Brain pericyte (primary cell): ENCODE measurements at regions not wholly inside any gene's neighbourhood (a gene's known extent, or its start where the extent isn't known, plus 50 kb on each side); places are given as distances from the start of the nearest gene placed in this dataset.
A peak's percentile ranks its signal among the peaks of the same experiment; 100 is the strongest.
"Not testable (repeated sequence)": the region's sequence is repeated elsewhere in the genome, so short reads cannot be mapped to it uniquely, and the experiment has no call there.

Source experiments
- DNase-seq: peaks from one replicate; pipeline ENCODE4 v3.0.0-alpha.2; 2012; ENCODE audit warnings: low read depth, low spot score

DNA sequence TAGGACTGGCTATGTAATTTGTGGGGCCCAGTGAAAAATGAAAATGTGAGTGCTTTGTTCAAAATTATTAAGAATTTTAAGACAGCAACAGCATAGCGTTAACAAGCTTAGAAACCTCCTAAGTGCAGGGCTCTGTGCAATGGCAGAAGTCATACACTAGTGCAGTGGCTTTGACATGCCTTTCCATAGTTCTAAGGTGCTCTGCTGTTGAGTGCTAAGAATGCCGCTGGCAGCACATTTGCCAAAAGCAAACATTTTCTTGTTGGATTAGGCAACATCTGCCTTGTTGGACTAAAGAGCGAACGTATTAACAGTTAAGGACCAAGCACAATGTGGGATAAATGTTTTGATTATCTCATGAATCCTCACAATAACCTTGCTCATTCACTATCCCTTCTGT, 244.9 kb upstream of the PDE3A start:
- no peak for DNase-seq

DNA sequence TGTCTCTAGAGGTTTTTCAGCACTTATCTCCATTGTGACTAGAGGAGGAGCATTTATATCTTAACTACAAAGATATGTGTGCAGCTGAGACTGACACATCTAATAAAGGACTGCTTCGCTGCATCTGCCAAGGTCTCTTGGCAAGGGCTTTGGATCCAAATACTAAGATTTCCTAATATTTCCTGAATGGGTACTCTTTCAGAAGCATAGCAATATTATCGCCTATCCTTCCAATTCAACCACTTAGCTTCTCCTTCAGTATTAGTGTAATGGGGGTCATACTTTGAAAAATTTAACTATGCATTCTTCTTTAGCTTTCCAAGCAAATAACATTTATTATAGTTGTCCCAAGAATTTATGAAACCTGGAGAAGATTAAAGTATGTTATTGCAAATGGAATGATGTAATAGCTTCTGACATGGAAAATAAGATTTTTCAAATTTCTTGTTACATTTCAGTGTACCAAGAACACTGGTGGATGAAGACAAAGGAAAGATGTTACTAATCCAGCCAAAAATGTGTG, 243.0 kb upstream of the PDE3A start:
- DNase-seq: no peak

DNA sequence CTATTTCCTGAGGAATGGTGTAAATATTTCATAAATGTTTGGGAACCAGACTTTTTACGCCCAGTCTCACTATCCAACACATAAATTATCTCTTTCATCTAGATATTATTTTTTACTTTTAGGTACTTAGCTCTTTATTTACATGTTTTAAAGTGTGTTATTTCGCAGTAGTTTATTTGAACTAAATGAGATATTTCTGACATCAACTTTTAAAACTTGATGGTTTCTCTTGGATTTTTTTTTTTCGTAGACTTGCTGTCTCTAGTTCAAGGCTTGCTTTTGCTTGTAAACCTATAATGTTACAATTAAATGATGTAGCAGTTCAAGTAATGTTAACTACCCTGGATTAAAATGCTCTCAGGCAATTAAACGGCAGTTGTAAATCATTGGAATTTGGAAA, 241.7 kb upstream of the PDE3A start:
- DNase-seq: no peak

DNA sequence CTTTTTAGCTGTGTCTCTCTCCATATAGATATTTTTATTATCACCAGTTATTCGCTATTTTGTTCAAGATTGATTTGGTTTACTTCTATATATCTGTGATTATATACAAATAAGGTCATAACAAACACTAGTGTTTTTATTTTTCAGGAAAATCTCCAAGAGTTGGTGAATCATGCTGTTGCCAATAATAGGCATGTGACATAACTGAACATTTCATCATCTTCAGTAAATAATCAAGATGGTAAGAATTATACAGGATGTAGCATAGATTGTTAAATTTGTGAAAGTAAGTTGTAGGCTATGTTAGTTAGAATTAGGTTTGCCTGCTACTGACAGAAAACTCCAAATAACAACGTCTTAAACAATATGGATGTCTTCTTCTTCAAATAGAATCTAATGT, 240.9 kb upstream of the PDE3A start:
- no peak for DNase-seq

DNA sequence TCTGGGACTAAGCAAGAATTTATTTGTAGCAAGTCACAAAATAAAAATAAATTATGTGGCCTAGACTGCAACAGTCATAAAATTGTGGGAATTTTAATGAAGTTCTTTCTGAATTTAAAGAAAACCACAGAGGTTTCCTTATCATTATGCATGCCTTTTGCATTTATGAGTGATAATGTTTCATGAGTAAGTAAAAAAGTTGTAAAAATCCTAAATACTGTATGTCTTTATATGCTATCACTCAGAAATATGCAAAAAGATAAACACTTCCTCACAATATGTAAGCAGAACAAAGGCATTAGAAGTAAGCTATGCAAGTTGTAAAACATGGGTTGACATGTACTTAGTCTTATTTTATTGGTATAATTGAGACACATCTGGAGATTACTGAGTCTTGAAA, 239.4 kb upstream of the PDE3A start:
- DNase-seq: no peak

DNA sequence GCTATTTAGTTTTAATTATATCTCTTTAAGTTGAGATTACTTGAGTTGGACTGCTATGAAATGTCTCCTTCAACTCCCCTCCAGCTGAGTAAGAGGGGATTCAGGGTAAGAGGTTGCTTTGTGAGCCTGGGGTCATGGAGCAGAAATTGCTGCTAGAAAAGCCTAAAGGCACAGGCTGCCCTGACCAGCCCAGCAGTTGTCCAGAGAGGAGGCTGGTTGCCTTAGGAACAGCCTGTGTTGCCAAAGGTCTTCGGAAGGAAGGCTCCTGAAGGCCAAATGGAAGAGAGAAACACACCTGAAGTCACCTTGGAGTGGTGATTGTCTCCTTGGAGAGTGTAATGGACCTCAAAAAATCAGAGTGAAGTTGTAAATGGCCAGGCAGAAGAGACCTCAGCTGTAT, 235.5 kb upstream of the PDE3A start:
- DNase-seq: no peak

DNA sequence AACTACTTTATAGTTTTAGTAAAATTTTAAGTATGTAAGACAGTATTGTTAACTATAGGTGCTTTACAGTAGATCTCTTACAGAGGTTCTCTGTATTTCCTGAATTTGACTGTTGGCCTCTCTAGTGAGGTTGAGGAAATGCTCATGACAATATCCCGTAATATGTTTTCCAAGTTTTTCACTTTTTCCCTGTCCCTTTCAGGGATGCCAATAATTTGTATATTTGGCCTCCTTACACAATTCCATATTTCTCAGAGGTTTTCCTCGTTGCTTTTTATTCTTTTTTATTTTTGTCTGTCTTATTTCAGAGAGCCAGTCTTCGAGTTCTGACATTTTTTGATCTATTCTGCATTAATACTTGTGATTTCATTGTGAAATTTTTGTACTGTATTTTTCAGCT, 233.7 kb upstream of the PDE3A start:
- no peak for DNase-seq

DNA sequence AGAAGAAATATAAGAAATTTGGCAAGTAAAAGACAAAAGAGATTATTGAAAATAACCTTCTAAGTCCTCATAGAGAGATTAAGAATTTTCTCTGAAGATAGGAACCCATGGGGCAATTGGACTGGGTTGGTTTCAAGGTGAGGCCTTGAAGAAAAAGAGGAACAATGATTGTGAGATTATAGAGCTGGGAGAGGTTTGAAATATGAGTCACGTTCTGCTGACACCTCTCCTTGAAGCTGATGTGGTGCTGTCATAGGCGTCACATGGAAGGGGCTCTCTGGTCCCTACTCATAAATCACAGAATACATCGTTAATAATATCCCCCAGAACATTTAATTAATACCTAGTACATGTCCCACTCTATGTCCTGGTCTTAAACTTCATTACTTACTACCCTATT, 227.6 kb upstream of the PDE3A start:
- DNase-seq: no peak

DNA sequence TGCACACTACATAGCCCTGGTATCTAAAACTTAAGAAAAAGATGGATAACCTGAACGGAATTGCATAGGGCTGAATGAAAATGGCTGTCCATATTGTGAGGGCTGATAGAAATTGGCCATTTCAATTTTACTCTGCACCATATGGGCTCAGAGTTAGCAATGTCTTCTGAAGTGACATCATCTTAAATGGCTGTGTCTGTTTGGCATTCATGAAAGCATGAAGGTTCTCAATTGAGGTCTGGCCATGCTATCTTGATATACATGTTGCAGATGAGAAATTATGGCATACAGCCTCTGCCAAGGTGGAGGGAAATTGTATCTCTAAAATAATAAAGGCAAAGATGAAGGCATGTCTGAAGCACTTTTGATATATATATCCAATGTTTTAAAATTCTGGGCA, 226.0 kb upstream of the PDE3A start:
- peak; percentile 11 for DNase-seq

DNA sequence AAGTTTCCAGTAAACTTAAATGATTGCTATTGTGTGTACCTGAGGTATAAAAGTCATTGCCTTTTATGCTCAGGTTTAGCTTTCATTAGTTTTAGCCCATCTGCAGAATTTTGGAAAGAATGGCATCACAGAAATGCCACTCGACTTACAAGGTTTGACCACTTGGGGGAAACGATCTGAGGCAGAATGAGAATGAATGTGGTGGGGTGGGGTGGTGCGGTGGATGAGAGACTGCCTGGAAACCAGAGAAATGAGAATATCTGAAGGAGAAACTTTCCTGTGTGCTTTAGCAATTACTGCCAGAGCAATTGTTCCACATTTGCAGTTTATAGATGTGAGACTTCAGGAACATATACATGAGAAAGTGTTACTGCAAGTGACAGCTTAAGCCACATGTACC, 225.4 kb upstream of the PDE3A start:
- no peak for DNase-seq

DNA sequence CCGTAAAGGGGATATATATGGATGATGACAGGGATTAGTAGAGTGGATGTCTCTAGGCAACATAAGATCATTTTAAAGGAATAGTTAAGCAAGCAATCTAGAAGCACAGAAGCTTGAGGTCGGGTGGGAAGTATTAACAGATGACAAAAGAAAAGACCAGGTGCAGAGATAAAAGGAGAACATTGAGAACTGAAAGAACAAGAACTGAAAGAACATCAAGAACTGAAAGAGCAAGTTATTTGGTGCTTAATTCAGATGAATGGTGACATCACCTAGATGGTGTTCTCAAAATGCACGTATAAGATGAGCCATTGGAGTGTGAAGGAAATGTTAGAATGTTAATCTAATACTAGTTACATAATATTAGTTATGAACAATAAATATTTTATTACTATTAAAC, 224.0 kb upstream of the PDE3A start:
- no peak for DNase-seq

DNA sequence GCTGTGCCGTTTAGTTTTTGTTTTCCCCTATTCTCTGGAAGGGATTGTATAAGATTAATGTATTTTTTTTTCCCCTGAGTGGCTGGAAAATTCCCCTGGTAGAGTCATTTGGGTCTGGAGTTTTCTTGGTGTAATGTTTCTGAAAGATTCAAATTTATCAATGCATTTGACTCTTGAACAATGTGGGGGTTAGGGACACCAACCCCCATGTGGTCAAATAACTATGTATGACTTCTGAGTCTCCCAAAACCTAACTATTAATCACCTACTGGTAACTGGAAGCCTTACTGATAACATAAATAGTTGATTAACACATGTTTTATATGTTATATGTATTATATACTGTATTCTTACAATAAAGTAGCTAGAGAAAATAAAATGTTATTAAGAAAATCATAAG, 220.1 kb upstream of the PDE3A start:
- DNase-seq: no peak

DNA sequence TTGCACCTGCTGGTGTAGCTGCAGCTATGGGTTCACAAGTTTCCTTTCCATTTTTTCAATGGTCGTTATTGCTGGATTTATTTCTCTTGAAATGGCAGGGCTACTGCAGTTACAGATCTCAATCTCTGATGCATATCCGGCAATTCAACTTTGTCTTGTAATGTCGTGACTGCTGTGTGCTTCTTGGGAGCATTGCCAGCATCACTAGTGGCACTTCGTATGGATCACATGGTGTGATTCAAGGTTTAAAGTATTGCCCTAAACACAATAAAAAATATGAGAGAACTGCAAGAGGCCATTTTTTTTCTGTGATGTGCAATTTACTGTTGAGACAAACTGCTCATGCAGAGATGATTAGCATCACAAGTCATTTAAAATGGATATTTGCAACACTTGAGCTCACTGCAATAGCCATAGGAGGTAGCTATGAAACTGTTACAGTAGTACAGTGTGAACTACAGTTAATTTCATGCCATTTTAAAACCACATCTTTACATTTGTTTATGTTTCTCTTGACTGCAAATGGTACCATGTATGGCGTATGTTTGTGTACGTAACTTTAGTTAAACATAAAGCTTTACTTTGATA, 217.4 kb upstream of the PDE3A start:
- DNase-seq: no peak

DNA sequence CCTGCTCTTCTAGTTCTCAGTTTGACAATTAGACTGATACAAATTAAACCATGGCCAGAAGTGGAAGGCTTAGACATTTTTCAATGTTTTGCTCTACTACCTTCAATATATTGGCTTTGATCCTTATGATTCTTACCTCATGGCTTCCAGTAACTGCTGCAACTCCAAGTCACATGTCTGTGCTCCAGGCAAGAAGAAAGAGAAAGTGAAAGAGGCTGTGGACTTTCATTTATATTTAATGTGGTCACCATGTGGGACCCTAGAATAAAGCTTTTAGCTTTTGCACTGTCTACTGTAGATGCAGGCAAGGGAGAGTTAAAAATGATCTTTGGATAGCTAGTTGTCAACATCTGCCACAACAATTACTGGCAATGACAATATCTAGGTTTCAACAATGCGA, 214.3 kb upstream of the PDE3A start:
- no peak for DNase-seq

DNA sequence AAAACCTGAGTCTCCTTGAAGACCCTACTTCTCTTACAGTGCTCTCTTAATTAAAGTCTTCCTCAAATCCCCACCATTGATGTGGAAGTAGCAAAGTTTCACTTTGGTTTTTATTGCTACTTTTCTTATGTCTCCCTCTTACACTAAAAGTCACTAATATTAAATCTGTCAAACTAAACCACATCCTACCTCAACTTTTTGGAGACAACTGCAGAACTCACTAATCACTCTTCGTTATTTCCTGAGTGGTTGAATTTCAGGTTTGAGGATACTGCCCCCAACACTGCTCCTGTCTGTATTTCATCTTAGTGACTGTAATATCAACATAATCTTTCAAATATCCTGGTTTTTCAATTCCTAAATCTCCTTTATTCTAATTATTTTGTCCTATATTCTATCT, 213.0 kb upstream of the PDE3A start:
- no peak for DNase-seq

DNA sequence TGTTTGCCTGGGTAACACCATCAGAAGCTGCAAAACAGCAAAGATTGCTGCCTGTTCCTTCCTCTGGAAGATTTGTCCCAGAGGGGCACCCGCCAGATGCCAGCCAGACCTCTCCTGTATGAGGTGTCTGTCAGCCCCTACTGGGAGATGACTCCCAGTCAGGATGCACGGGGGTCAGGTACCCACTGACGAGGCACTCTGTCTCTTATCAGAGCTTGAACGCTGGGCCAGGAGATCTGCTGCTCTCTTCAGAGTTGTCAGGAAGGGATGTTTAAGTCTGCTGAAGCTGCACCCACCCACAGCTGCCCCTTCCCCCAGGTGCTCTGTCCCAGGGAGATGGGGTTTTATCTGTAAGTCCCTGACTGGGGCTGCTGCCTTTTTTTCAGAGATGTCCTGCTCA, 207.4 kb upstream of the PDE3A start:
- not testable (repeated sequence) for DNase-seq

DNA sequence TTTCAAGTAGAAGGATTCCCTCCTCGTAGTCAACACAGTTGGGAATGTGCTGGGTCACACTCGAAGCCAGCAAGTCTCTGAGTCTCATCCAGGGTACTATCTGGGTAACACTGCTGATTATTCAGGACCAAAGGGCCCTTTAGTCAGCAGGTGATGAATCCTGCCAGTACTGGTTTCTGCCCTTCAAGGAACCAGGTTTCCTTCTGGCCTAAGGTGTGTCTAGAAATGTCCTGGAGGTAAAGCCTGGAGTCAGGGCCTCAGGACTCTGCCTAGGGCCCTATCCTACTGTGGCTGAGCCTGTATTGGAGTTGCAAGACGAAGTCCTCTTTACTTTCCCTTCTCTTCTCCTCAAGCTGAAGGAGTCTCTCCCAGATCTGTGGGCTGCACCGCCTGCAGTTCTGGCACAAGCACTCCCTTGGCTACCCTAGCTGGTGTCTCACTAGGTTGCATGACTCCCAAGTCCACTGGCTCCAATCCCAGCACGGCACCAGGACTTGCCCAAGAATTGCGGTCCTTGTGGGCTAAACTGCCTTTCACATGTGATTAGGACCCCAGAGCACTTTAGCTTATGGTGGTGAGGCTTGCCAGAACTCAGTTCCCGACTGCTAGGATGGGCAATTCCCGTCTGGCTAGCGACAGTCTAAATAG, 193.7 kb upstream of the PDE3A start:
- DNase-seq: no peak

DNA sequence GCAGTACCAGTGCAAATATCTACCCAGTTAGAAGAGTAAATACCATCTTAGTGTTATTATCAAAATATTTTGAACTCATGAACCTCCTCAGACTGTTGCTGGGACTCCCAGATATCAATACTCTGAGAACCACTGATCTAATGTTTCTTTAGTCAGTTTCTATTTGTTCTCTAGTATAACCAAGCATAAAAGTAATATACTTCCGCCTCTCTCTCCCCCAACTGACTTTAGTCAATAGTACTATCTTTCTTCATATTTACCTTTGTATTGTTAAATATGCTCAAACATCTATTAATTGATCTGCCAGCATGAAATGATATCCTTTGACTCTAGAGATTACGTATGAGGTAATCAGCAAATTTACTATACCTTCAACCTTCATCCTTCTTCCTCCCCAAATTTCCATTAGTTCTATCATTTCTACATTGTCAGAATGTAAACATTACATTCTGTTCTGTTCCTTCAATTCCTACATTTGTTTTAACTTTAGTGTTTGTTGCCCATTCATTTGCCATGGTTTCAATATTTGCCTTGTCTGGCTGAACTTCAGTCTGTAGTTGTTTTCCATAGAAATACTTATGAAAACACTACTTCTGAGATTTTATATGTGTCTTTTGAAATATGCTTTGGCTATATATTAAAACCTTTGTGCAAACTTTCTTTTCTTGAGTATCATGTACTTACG, 192.5 kb upstream of the PDE3A start:
- DNase-seq: no peak

DNA sequence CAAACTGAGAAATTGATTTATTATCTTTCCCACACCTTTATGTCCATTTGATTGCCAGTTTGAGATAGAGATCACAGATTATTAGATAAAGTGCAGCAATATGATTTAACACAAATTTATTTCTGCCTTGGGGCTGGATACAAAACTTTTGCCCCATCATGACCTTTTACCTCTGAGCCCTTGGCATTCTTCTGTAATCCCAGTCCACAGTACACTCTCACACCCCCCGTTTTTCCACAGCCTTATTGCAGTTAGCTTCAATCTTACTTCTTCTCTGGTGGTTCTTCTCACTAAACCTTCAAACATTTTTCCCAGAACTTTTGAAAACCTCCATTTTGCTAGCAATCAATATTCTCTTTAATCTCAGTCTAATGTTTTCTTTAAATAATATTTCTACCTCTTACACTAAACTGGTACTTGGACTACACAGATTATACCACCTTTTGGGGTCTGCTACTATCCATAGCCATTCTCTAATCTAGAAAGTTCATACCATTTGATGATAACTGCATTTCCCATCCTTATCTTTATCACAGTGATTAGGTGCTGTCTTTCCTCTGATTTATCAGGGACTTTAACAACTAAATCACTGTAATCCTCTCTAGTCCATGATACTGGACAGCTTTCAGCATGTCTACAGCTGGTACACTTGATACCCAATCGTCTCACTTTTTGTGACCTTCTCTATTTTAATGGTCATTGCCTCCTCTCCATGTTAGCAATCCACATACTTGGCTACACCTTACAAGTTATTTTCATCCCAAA, 186.7 kb upstream of the PDE3A start:
- DNase-seq: no peak

DNA sequence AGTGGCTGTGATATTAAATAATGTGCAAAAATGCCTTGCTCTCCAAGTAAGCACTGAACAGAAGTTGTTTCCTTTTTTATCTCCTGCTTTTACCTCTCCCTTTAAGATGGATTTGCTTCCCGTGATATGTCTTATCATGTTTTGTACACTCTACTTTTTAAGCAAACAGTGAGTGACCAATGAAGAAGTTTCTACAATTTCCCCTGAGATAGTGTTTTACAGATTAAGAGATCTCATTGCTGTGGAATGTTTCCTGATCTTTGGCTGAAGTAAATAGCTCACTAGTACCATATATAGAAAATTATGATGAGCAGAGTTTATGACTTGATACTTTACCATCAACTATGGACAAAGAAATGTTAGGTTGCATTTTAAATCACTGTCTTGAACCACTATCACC, 184.8 kb upstream of the PDE3A start:
- DNase-seq: no peak

DNA sequence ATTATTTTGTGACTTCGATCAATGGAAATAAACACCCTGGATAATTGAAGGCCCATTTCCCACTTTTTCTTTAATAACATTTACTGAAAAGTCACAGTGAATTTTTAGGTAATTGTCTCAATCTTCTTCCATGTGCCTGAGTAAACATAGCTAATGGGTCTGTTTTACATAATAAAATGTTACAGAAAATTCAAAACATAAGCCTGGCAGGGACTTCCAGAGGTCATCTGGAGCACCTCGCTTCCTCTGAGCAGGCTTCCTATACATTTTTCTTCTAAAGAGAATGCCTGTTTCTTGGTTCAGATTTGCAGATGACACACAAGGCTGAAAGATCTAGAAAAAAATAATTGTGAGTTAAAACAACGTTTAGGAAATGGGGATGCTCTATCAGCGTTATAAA, 183.8 kb upstream of the PDE3A start:
- DNase-seq: no peak

DNA sequence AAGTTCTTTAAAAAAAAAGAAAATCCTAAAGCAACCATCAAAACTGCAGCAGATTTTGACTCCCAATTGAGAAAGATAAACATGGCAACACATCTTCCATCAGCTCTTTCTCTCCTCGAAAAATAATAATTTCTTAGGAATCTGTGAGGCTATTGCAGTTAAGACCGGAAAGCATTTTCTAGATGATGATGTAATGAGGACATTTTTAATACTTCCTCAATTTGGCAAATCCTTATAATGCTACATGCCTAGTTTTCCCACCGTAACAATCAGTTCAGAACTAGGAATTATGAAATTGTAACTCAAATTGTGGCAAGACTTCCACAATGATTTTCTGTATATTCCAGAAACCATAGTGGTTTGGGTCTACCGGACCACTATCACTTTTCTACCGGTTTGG, 180.9 kb upstream of the PDE3A start:
- no peak for DNase-seq
